B cell (primary cell): ENCODE measurements at regions not wholly inside any gene's neighbourhood (a gene's known extent, or its start where the extent isn't known, plus 50 kb on each side); places are given as distances from the start of the nearest gene placed in this dataset.

ENCODE experiments used
- CTCF ChIP-seq: fragments of 200-600 bp; IDR thresholded peaks from one replicate; pipeline ENCODE4 v1.8.0; 2022; ENCODE audit warnings: antibody characterized with exemption, mild to moderate bottlenecking
- EZH2 ChIP-seq: IDR thresholded peaks from 2 replicates; pipeline ENCODE4 v1.6.1; 2012; ENCODE audit warnings: borderline replicate concordance, low read depth, mild to moderate bottlenecking, moderate library complexity, low read length; ENCODE audit not compliant: insufficient read depth, poor library complexity, severe bottlenecking

DNA sequence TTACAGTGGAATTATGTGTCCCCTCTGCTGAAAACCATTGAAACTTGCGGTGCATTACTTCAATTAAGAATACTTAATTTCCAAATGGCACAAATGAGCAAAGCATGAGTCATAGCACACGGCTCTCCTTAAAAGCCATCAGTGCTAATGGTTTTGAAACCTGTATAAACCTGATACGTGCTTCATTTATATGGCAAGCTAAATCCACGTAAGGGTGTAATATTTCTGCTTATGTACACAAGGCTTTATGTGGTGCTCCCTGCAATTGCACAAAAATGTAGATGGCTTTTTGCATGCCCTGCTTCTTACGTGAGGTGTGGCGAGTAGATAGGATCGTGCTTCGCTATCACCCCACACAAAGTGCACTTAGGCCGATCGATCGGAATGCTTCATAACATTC is 840.9 kb downstream of the GALR1 start:
- TF ChIP-seq CTCF (no peak), EZH2 (no peak)
